Neural crest cell (in vitro differentiated cells): ENCODE measurements at regions not wholly inside any gene's neighbourhood (a gene's known extent, or its start where the extent isn't known, plus 50 kb on each side); places are given as distances from the start of the nearest gene placed in this dataset.

Experiments used
- DNase-seq: peaks from one replicate; pipeline ENCODE4 v3.0.0; 2021; ENCODE audit warnings: low read depth, mixed read lengths, low spot score
- H3K27ac Mint-ChIP-seq: one replicate; pipeline ENCODE4 v1.8.0; 2021; ENCODE audit warnings: mild to moderate bottlenecking, mixed read lengths; ENCODE audit not compliant: unreplicated experiment
- H3K27me3 Mint-ChIP-seq: 2 replicates; pipeline ENCODE4 v1.8.0; 2021; ENCODE audit warnings: low read depth, mild to moderate bottlenecking, mixed read lengths
- H3K36me3 Mint-ChIP-seq: 2 replicates; pipeline ENCODE4 v1.8.0; 2021; ENCODE audit warnings: low read depth, mild to moderate bottlenecking, mixed read lengths
- H3K4me1 Mint-ChIP-seq: 2 replicates; pipeline ENCODE4 v1.8.0; 2021; ENCODE audit warnings: mixed read lengths
- H3K4me3 Mint-ChIP-seq: one replicate; pipeline ENCODE4 v1.8.0; 2021; ENCODE audit warnings: mild to moderate bottlenecking, mixed read lengths
- H3K9me3 Mint-ChIP-seq: 2 replicates; pipeline ENCODE4 v1.8.0; 2021; ENCODE audit warnings: mixed read lengths
- CTCF ChIP-seq: fragments of 200-600 bp; sonication (generic); conservative IDR thresholded peaks from 2 replicates; pipeline ENCODE4 v1.5.0; 2021; ENCODE audit warnings: antibody characterized with exemption, mild to moderate bottlenecking

GRCh38 chr2:48886919-48887318 lies 131.4 kb upstream of the LHCGR start:
- peaks cover 2% of the 10 kb centered on the region for H3K27me3 Mint-ChIP-seq
- no peaks in the 10 kb centered on the region for H3K36me3 Mint-ChIP-seq
- peaks cover 5% of the 10 kb centered on the region for H3K9me3 Mint-ChIP-seq
- no peak overlapping the region for H3K4me3 Mint-ChIP-seq
- no peak for TF ChIP-seq CTCF
- H3K27ac Mint-ChIP-seq, result no peak overlapping the region
- DNase-seq, result no peak
- H3K4me1 Mint-ChIP-seq, result no peaks in the 10 kb centered on the region

GRCh38 chr2:48885841-48886240 lies 130.3 kb upstream of the LHCGR start:
- H3K9me3 Mint-ChIP-seq, result peaks cover 5% of the 10 kb centered on the region
- H3K27ac Mint-ChIP-seq, result no peak overlapping the region
- H3K4me1 Mint-ChIP-seq, result no peaks in the 10 kb centered on the region
- H3K36me3 Mint-ChIP-seq, result no peaks in the 10 kb centered on the region
- DNase-seq, result no peak
- peaks cover 2% of the 10 kb centered on the region for H3K27me3 Mint-ChIP-seq
- no peak overlapping the region for H3K4me3 Mint-ChIP-seq
- no peak for TF ChIP-seq CTCF

GRCh38 chr2:48883661-48884060 lies 128.1 kb upstream of the LHCGR start:
- Mint-ChIP-seq H3K27ac (no peak overlapping the region), H3K9me3 (peaks cover 5% of the 10 kb centered on the region), H3K4me1 (no peaks in the 10 kb centered on the region), H3K4me3 (no peak overlapping the region), H3K36me3 (no peaks in the 10 kb centered on the region), H3K27me3 (peaks cover 2% of the 10 kb centered on the region)
- TF ChIP-seq CTCF, result no peak
- DNase-seq, result no peak

GRCh38 chr2:48874282-48874681 lies 118.8 kb upstream of the LHCGR start:
- Mint-ChIP-seq H3K36me3 (no peaks in the 10 kb centered on the region), H3K4me3 (no peak overlapping the region), H3K9me3 (no peaks in the 10 kb centered on the region), H3K27ac (no peak overlapping the region), H3K27me3 (no peaks in the 10 kb centered on the region), H3K4me1 (no peaks in the 10 kb centered on the region)
- no peak for TF ChIP-seq CTCF
- DNase-seq, result no peak

- no peak for TF ChIP-seq CTCF
- no peaks in the 10 kb centered on the region for H3K36me3 Mint-ChIP-seq
- no peak overlapping the region for H3K4me3 Mint-ChIP-seq
- H3K27ac Mint-ChIP-seq, result no peak overlapping the region
- no peaks in the 10 kb centered on the region for H3K4me1 Mint-ChIP-seq
- H3K27me3 Mint-ChIP-seq, result no peaks in the 10 kb centered on the region
- DNase-seq, result no peak
- H3K9me3 Mint-ChIP-seq, result no peaks in the 10 kb centered on the region
Observed at GRCh38 chr2:48873666-48874065, 118.1 kb upstream of the LHCGR start.

- Mint-ChIP-seq H3K27me3 (no peaks in the 10 kb centered on the region), H3K4me3 (no peak overlapping the region), H3K9me3 (no peaks in the 10 kb centered on the region), H3K4me1 (no peaks in the 10 kb centered on the region), H3K27ac (no peak overlapping the region), H3K36me3 (no peaks in the 10 kb centered on the region)
- DNase-seq, result no peak
- no peak for TF ChIP-seq CTCF
Observed at GRCh38 chr2:48870942-48871341, 115.4 kb upstream of the LHCGR start.
